SIG-M5 treated with dmso at 0.1 percent for 504 hours (cell line): ENCODE measurements at regions not wholly inside any gene's neighbourhood (a gene's known extent, or its start where the extent isn't known, plus 50 kb on each side); places are given as distances from the start of the nearest gene placed in this dataset.
A peak's percentile ranks its signal among the peaks of the same experiment; 100 is the strongest.
"Not testable (repeated sequence)": the region's sequence is repeated elsewhere in the genome, so short reads cannot be mapped to it uniquely, and the experiment has no call there.

ENCODE experiments used
- DNase-seq: peaks from one replicate; lab custom pipeline; 2025; ENCODE audit not compliant: unreplicated experiment; lab: John Stamatoyannopoulos, UW

DNA sequence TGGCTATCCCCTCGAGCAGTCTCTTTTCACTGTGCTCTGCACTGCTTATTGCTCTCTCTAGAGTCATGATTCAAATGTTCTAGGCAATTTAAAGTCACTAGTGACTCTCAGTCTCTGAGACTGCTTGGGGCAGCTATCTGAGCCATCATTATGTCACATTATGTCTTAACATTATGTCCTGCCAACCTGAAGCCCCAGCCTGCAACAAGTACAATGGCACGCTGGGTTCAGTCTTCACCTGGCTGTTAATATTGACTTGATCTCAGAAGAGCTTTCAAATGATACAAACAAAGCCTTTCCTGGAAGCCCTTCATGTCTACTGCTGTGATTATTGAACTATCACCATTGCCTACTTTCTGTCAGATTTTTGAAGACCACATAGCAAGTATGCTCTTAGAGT lies 128.1 kb upstream of the GRM7 start:
- DNase-seq, result no peak

- no peak for DNase-seq
These were observed 127.1 kb upstream of the GRM7 start for GRCh38 chr3:6733699-6734394.

- no peak for DNase-seq
These were observed 126.5 kb upstream of the GRM7 start for GRCh38 chr3:6734395-6734746.

DNA sequence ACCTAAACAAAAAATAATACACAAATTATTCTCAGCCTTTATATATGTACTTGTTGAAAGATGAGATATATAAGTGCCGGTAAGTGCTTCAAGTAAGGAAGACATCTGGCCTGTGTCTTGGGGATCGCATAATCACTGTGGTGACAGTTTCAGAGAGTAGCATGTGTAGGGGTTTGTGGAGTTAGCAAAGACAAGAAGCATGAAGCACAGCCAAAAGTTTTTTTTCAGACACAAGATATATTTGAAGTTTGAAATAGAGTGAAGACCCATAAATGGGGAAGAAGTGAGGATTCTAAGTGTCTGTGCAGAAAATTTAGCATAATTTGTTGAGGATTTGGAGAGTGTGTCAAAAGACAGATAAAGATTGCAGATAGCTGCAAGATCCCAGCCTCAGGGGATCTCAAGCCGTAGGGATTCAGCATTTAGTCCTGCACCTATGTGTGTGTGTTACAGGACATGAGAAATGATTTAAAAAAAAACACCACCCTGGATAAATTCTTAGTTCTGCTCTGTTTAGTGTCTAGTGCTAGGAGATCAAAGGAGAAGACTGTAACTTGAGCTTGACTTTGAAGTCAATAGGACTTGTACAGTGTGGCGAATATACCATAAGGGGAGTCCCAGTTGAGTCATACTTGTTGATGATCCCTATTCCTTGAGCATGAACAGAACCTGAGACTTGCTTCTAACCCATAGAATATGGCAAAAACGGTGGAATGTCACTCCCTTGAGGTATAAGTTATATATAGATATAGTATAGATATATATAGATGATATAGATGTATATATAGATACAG lies 123.9 kb upstream of the GRM7 start:
- no peak for DNase-seq

GRCh38 chr3:6737630-6738029 lies 123.3 kb upstream of the GRM7 start:
- no peak for DNase-seq

DNA sequence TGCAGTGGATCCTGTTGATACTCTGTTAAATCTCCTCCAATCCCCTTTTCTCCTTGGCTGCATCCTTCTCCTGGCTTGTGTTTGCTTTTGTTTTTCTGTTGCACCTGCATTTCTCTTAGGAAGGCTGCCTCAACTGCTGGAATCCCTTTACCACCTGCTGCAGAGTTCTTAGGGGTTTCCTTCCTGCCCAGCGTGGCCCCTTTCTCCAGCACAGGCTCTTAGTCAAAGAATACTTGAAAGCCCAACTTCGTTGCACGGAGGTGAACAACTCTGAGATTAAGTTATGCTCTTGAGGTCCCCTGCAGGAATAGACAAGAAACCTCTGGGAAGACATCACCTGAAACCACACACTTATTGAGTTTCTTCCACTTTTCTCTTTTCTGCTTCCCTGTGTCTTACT lies 121.6 kb upstream of the GRM7 start:
- no peak for DNase-seq

GRCh38 chr3:6743067-6743720 lies 117.7 kb upstream of the GRM7 start:
- no peak for DNase-seq

- no peak for DNase-seq
These were observed 114.5 kb upstream of the GRM7 start for GRCh38 chr3:6746443-6746842.

GRCh38 chr3:6747017-6747416 lies 113.9 kb upstream of the GRM7 start:
- DNase-seq, result no peak

- DNase-seq, result no peak
These were observed 110.1 kb upstream of the GRM7 start for GRCh38 chr3:6750782-6751181.

- no peak for DNase-seq
These were observed 107.4 kb upstream of the GRM7 start for GRCh38 chr3:6753536-6753935.

- not testable (repeated sequence) for DNase-seq
These were observed 91.2 kb upstream of the GRM7 start for GRCh38 chr3:6769532-6770396.

GRCh38 chr3:6770397-6770690 lies 90.6 kb upstream of the GRM7 start:
- no peak for DNase-seq

GRCh38 chr3:6771171-6771570 lies 89.7 kb upstream of the GRM7 start:
- no peak for DNase-seq

GRCh38 chr3:6779140-6779539 lies 81.8 kb upstream of the GRM7 start:
- DNase-seq, result no peak

GRCh38 chr3:6781092-6781491 lies 79.8 kb upstream of the GRM7 start:
- no peak for DNase-seq

- no peak for DNase-seq
These were observed 75.2 kb upstream of the GRM7 start for GRCh38 chr3:6785726-6786125.

- DNase-seq, result no peak
These were observed 69.8 kb upstream of the GRM7 start for GRCh38 chr3:6791161-6791560.

DNA sequence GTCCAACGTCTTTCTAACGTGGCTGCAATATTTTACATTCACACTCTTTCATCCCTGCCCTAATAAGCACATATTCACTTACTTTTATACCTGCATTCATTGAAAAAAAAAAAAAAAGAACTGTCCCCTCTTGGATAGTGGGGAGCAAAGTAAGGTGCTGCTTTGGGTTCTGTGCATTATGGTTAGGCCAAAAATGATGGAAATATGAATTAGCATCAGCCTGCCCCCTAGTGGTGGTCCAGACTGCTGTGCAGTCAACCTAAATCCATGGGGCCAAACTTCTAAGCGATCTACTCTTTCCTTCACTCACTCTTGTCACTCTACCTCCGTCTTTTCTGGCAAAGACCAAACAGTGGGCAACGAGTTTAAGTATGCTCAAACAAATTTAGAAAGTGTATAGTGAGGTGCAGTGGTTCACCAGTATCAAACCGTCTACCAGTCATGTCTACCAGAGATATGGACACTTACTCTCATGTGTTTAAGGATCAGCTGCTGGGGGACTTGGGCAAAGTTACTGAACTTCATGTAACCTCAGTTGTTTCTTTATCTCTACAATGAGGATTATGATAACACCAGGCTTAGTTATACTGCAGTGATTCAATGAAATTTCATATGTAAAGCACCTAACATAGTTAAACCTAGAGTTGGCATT lies 61.5 kb upstream of the GRM7 start:
- peak; percentile 41 for DNase-seq

- DNase-seq, result no peak
These were observed 57.3 kb upstream of the GRM7 start for GRCh38 chr3:6803619-6804018.

GRCh38 chr3:6805236-6805635 lies 55.7 kb upstream of the GRM7 start:
- DNase-seq, result no peak
